ENCODE measurements at regions not wholly inside any gene's neighbourhood (a gene's known extent, or its start where the extent isn't known, plus 50 kb on each side); places are given as distances from the start of the nearest gene placed in this dataset.

DNA sequence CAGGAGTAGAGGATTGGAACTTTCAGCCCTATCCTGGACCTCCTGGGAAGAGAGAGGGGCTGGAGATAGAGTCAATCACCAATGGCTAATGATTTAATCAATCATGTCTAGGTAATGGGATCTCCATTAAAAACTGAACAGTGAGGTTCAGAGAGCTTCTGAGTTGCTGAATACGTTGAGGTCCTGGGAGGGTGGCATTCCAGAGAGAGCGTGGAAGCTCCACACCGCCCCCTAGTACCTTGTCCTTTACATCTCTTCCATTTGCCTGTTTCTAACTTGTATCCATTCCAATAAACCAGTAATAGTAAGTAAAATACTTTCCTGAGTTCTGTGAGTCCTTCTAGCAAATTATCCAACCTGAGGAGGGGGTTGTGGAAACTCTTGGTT, 101.7 kb downstream of the B3GNT2 start:
- DNase-seq, result no peak

GRCh38 chr2:62296832-62297623, 101.1 kb downstream of the B3GNT2 start:
- DNase-seq, result no peak

GRCh38 chr2:62296034-62296831, 100.3 kb downstream of the B3GNT2 start:
- DNase-seq, result no peak

DNA sequence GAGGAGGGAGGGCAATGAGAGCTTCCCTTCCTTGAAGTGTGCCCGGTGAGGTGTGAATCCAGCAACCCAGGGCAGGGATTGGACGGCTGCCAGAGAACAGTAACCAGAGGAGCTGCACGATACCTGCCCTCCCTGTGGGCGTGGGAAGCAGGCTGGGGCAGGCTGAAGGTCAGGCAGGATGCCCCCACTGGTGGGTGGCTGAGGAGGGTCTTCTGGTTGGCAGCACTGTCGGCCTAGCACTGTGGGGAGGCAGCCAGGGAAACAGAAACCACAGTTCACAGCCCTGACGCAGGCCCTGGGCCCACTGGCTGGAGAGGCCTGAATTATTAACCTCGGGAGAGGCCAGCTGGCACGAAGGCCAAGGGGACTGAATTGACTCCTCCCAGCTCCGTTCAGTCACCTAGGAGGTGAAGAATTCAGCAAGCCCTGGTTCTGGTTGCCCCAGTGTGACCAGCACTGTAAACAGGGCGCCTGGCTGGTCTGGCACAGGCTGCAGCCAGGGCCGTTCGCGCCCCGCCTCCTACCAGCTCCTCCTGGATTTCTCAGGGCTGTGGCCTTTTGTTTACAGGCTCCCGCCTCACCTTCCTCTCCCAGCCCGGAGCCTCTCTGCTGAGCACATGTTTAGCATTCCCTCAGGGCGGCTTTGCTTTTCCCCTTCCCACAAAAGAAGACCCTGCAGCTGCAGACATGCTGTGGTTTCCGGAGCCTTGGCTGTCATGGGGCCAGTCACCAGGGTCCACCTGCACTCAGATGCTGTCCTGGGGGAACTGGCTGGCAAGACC, 97.8 kb downstream of the B3GNT2 start:
- DNase-seq, result no peak

DNA sequence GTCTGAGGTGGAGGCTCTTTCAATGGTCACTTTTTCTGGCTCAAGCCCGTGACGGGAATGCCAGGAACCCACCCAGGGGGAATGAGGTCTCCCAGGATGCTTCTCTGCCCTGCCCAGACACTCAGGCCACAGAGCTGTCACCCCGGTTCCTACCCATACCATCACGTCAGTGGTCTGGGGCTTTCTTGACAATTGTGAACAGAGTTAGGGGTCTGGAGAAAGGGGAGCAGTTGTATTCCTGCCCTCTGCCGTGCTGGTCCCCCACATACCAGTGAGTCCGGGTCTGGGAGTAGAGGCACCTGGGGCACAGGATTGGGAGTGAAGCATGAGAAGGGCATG, 97.2 kb downstream of the B3GNT2 start:
- no peak for DNase-seq

GRCh38 chr2:62292190-62292589, 96.3 kb downstream of the B3GNT2 start:
- DNase-seq, result no peak

- DNase-seq, result no peak
These were observed 95.7 kb downstream of the B3GNT2 start for GRCh38 chr2:62291517-62292137.

DNA sequence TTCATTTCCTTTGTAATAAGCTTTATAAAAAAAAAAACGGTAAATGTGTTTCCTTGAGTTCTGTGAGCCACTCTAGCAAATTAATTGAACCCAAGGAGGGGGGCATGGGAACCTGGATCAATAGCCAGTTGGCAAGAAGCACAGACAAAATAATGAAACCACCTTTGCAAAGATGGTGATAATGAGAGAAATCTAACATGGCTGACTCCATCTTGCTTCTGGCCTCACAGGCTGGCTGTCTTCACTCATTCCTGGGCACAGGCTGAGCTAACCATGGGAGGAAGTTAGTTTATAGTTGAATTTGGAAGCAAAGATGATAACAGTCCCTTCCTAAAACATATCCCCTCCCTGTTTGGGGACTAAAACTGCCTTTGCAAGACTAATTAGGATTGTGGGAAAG, 95.1 kb downstream of the B3GNT2 start:
- no peak for DNase-seq

DNA sequence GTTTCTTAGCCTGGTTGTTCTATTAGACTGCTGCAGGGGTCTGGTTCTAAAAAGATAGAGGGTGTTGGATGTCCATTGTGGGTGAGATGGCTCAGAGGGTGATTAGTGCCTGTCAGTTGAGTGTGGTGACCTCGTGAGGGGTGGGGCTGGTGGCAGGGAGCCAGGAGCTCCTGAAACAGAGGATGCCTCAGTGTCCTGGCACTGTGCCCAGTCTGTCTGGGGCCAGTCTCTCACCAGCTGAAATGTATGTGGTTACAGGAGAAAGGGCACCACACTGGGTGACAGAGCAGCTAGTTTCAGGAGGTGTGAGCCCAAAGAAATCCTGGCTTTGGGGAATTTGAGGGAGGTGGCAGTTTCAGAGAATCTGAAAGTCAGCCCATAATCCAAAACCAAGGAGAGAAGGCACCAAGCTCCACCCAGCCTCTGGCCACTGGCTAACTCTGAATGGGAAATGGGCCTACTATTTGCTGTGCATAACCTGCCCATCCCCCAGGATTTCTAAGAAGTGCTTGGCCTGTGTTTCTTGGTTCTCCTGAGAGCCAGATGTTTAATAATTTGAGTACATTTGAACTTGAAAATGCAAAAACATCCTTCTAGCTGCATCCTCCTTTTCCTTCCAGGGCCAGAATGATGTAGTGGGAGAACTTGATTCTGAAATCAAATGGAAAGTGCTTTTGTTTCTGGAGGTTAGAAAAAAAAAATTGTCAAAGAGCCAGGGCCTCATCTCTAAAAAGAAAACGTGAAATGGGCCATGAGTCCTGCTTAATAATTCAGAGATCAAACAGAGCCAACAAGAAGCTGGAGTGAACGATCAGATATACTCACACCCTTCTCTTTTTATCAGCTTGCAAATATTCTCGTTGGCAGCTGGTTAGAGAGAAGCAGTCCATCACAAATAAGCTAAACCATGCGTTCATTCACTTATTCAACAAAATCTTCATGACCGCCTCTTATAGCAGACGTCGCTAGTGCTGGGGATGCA, 92.3 kb downstream of the B3GNT2 start:
- DNase-seq, result peak; percentile 80

- DNase-seq, result no peak
These were observed 91.4 kb downstream of the B3GNT2 start for GRCh38 chr2:62287282-62287681.

GRCh38 chr2:62286089-62286785, 90.3 kb downstream of the B3GNT2 start:
- no peak for DNase-seq

DNA sequence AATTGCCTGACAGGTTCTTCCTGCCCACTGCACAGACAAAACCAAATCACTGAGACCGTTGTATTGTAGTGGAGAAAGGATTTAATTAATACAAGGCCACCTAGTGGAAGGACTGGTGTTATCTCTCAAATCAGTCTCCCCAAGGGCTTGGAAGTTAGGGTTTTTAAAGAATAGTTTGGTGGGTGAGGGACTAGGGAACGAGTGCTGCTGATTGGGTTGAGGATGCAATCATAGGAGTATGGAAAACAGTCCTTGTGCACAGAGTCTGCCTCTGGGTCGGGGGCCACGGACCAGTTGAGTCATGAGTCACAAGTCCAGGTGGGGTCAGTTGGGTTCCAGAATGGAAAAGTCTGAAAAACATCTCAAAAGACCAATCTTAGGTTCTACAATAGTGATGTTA, 89.1 kb downstream of the B3GNT2 start:
- no peak for DNase-seq

GRCh38 chr2:62284471-62284870, 88.6 kb downstream of the B3GNT2 start:
- DNase-seq, result no peak

- no peak for DNase-seq
These were observed 87.2 kb downstream of the B3GNT2 start for GRCh38 chr2:62283147-62283546.

DNA sequence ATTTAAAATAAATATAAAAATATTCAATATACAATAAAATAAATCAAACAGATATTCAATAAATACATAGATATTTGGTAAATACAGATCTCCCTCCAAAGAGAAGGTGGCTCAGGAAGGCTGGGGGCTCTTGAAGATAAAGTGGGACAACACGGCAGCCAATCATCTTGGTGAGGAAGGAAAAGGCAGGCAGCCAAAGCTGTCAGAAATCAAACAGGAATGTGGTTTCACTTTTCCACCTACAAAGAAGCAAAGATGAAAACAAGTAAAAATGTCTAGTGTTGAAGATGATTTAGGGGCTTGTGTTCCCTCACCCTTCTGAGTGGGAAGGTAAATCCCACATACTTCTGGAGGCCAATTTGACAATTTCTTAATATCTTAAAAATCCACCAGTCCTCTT, 85.7 kb downstream of the B3GNT2 start:
- no peak for DNase-seq

DNA sequence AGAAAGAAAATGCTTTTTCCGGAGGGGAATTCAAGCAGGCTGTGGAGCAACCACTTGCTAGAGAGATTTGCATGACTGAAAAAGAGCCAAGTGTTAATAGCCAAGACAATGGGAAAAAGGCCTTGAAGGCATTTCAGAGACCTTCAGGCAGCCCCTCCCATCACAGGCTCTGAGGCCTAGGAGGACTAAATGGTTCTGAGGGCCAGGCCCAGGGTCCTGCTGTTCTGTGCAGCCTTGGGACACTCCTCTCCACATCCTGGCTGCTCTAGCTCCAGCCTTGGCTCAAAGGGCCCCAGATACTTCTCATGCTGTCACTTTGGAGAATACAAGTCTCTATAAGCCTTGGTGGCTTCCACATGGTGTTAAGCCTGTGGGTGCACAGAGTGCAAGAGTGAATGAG, 81.8 kb downstream of the B3GNT2 start:
- DNase-seq, result no peak

Data from activated CD8-positive, alpha-beta memory T cell treated with anti-CD3 and anti-CD28 coated beads for 24 hours (primary cell).